Stimulated activated CD4-positive, alpha-beta T cell treated with anti-CD3 and anti-CD28 coated beads, Interleukin-15, amount 100 ng/mL, for 1 hour (primary cell): ENCODE measurements at regions not wholly inside any gene's neighbourhood (a gene's known extent, or its start where the extent isn't known, plus 50 kb on each side); places are given as distances from the start of the nearest gene placed in this dataset.

ENCODE experiments used
- DNase-seq, 2 donors: peaks; one replicate each; pipeline ENCODE4 v3.0.0-alpha.2; 2020; ENCODE audit warnings: low read depth in 1 of 2, low spot score in 1 of 2

DNA sequence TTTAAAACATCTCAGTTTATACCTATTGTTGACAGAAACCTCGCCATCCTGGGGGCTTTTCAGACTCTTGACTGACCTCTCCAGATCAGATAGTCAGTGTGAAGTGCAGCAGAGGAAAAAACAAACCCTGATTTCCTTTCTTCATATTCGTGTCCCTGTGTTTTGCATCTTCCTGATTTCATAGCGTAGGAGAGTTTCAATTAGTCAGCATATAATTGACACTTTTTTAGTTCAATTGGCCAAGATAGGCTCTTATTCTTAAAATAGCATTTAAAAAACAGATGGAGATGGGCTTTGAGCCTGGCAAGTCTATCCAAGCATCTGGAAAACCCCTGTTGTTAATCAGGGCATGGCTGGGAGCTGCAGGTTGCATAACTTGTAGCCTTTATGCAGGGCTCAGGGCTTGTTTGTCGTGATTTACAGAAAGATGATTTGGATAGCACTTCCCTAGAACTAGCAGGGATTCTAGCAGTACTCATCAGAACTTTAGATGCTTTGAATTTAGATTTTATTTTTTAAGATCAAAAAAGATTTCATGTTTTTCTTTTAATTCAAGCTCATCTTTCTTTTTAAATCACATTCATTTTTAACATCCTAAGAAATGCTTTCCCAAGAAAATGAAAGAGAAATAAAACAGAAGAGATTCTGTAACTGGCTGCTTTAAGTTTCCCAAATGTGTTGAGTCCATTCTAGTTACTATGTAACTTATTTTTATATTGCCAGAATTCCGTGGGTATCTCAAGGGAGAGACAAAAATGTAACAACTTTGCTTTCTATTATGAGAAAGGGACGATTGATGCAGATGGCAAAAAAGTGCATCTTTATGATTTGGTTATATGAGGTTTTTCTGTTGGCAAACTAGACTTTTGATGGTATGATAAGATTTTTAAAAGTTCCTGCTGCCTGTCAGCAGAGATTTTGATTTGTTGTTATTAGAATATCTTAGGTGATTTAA, 270.8 kb upstream of the FZD8 start:
- DNase-seq = no peak

GRCh38 chr10:35911954-35912353, 269.9 kb upstream of the FZD8 start:
- no peak for DNase-seq

GRCh38 chr10:35911233-35911632, 269.1 kb upstream of the FZD8 start:
- no peak for DNase-seq

DNA sequence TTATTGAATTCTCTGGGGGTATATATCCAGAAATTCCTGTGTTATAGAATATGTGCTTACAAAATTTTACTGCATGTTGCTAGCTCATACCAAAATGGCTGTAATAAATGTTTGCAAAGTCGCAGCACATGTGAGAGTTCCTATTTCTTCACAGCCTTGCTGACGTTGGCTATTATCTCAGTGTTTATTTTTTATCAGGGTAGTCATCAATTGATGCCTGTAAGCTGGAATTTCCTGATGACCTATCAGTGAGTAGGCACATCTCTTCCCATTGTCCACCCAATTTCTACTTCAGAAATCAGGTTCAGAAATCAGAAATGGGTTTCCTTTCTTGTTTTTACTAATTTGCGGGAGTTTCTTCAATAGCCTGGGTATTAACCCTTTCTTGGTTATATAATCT, 268.1 kb upstream of the FZD8 start:
- DNase-seq = no peak

DNA sequence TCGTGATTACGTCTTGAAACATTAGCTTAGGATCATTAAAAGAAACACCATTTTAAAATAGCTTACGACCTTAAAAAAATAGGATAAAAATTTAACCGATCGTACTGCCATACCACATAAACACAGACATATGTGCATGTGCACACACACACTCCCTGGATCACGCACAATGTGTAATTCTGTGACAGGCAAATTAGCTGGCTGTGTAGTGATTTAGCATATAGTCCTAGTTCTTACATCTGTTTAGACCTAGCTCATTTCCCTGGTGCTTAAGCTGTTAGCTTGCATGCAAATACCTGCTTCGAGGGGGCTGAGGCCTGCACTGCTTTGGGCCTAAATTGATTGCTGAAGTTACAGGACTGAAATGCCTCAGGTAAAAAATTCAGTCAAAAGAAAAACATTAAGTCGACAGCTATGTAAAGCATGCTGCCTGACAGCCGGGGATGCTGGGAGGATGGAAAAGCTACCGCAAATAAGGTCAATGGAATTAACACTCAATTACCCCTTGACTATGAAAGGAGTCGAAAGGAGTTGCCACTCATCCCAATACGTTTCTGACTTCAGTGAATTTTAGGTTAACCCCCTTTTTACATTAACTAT, 267.1 kb upstream of the FZD8 start:
- no peak for DNase-seq

DNA sequence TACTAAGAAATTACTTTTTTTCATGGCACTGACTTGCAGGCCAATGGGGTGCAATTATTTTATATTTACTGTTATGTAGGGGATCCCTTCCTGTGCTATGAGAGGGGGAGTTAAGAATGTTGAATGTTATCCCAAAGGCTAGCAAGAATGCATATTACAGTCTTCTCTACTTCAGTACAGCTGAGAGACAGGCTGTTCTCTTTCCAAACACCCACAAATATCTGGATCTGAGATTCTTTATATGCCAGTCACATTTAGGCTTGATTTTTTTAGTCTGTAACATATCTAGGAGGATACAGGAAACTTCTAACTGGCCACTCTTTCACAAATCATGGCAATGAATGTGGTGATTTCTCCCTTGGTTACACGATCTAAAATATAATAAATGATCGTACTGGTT, 266.4 kb upstream of the FZD8 start:
- DNase-seq = no peak

DNA sequence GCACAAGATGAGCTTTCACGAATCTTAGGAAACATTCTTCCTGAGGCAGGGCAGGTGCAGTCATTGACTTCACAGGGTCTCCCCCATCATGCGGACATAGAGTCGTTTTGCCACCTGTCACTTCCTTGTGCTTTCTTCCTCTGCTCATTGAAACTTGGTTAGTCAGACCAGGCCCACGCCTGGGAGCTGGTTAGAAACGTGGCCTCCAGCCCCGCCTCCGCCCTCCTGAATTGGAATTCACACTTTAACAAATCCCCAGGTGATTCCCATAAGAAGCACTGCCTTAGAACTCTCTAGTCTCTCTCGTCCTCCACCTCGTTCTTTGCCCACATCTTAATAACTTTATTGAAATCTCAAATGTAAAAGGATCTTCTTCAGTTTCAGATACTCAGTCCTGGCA, 265.5 kb upstream of the FZD8 start:
- DNase-seq = no peak

- DNase-seq = no peak
These were observed 264.1 kb upstream of the FZD8 start for GRCh38 chr10:35906155-35906554.

GRCh38 chr10:35903021-35903420, 260.9 kb upstream of the FZD8 start:
- no peak for DNase-seq

GRCh38 chr10:35898716-35899440, 256.8 kb upstream of the FZD8 start:
- DNase-seq = no peak

DNA sequence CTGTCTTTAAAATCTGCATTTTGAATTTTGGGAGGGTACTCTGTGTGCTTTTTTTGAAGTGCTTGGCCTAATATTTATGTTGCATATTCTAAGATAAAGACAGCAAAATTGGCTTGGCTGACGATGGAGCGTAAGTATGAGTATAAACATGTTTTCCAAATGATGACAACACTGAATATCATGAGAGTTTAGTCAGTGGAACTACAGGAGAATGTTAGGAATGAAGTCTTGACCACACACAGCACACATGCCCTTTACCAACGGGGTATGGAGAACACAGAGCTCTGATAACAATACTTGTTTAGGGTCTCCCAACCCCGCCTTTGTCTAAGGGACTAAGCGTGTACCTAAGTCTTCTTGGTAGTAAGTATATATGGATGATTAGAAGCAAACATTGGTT, 253.9 kb upstream of the FZD8 start:
- DNase-seq = no peak

DNA sequence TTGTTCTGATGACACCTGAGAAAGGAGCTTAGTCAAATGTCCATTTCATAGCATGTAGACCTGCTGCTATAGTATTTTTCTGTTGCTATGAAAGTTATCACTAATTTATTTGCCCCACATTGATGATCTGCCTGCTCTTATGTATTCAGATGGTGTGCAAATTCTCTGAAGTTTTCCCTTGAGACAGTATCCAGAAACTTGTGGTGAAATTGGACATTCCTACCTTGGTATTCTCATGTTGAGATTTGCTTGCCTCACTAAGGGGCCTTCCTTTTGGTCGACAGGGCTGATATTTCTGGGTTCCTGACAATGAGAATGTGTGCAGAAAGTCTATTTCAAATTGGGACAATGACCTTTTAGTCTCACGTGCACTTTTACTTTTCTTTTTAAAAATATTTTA, 253.2 kb upstream of the FZD8 start:
- DNase-seq = no peak

DNA sequence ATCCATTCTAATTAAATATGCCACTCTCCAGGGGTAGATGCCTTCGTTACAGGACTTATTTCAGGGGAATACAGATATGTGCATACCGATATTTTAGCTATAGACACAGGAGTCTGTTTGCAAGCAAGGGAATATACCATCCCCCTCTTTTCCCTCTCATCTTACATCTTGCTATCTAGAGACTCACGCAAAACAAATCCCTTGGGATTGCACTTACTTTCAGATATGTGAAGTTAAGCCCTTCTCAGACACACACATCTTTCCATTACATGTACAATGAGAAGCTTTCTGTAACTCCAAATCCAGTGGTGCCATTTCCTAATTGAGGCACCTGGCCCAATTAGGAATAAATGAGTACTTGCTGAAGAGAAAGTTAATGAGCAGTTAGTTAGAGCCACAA, 250.4 kb upstream of the FZD8 start:
- DNase-seq = no peak

DNA sequence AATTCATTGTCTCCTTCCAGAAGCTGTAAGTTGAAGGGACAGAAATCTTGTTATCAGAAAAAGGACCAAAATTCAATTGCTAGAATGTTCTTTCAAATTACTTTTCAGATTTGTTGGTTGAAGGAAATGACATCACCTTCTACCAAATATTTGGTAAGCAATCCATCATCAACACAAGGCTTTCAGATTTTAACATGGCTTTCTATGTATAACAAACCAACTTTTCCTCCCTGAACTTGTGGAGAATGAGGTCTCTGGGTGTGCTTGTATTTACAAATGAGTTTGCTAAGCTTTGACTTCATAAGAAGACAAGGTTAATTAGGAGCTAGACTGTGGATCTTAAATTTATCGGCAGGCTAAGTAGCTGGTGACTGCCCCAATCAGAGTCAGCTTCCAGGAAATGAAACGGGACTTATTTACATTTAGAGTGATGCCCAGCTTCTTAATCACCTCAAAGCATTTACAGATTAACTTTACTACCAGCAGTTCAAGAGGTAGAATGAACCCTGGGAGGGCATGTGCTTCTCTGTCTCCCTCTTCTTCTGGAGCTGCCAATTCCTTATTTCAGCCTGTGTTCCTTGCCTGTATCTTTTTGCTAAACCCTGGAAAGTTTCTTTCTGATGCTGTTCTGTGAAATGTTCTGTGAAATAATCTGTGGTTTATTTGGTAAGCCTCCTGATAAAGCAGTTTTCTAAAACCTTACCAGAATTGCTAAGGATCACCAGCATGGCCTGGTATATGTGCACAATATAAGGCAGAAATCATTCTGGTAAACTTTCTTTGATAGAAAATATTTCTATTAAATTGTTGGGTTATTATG, 248.8 kb upstream of the FZD8 start:
- DNase-seq = no peak

- DNase-seq = no peak
These were observed 248.0 kb upstream of the FZD8 start for GRCh38 chr10:35889971-35890675.

- no peak for DNase-seq
These were observed 247.1 kb upstream of the FZD8 start for GRCh38 chr10:35889226-35889625.

- DNase-seq = no peak
These were observed 246.3 kb upstream of the FZD8 start for GRCh38 chr10:35888400-35888799.

GRCh38 chr10:35887685-35888084, 245.6 kb upstream of the FZD8 start:
- no peak for DNase-seq

DNA sequence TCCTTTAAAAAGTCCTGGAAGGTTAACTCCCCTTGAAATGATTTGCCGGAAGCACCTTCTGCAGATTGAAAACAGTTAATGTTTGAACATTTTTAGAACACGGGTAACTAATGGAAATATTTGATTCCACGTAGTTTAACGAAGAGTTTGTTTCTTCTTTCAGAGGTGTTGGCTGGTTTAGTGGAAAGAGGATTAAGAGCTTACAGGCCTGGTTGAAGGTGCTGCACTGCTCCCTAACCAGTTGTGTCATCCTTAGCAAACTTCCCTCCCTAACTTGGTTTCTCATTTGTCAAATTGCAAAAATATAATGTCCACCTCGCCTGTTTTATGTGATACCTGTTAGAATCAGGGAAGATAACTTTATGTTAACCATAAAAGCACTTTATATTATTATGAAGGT, 243.0 kb upstream of the FZD8 start:
- no peak for DNase-seq

DNA sequence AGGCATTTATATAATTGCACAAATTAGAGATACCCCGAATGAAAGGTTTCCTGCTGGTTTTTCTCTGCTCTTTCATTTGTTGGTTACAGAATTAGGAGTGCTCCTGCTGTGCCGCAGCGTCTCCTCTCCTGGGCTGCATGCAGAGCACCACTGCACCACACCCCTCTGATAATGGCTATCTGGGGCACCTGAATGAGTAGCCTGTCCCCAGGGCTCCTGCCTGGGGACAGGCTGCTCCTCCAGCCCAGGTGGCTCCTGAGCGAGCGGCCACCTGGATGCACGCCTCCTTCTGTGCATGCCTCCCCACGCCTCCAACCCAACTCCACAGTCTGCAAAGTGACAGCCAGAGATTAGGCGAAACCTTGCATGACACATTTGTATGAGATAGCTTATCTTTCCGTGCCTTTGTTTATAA, 242.6 kb upstream of the FZD8 start:
- no peak for DNase-seq
